Hepatocyte (in vitro differentiated cells): ENCODE measurements at regions not wholly inside any gene's neighbourhood (a gene's known extent, or its start where the extent isn't known, plus 50 kb on each side); places are given as distances from the start of the nearest gene placed in this dataset.

Experiments
- DNase-seq: peaks from one replicate; pipeline ENCODE4 v3.0.0-alpha.2; 2016; ENCODE audit warnings: low spot score
- H2AFZ ChIP-seq: fragments of 200-600 bp; sonication (generic); 2 replicates; pipeline ENCODE4 v1.6.0; 2016; ENCODE audit warnings: antibody characterized with exemption, mild to moderate bottlenecking
- H3K27ac ChIP-seq: fragments of 200-600 bp; sonication (generic); 2 replicates; pipeline ENCODE4 v1.5.1; 2016; ENCODE audit warnings: mild to moderate bottlenecking
- H3K27me3 ChIP-seq: fragments of 200-600 bp; sonication (generic); 2 replicates; pipeline ENCODE4 v1.6.1; 2016
- H3K36me3 ChIP-seq: fragments of 200-600 bp; sonication (generic); replicated peaks from 2 replicates; pipeline ENCODE4 v1.5.1; 2016; ENCODE audit warnings: low read depth; ENCODE audit not compliant: insufficient read depth
- H3K4me1 ChIP-seq: fragments of 200-600 bp; sonication (generic); 2 replicates; pipeline ENCODE4 v1.5.1; 2016; ENCODE audit warnings: mild to moderate bottlenecking, moderate library complexity; ENCODE audit not compliant: insufficient read depth
- H3K4me2 ChIP-seq: fragments of 200-600 bp; sonication (generic); 2 replicates; pipeline ENCODE4 v1.6.0; 2016
- H3K4me3 ChIP-seq: fragments of 200-600 bp; sonication (generic); 2 replicates; pipeline ENCODE4 v1.5.1; 2016; ENCODE audit warnings: mild to moderate bottlenecking
- H3K79me2 ChIP-seq: fragments of 200-600 bp; sonication (generic); 2 replicates; pipeline ENCODE4 v1.6.0; 2017; ENCODE audit warnings: mild to moderate bottlenecking
- H3K9me2 ChIP-seq: fragments of 200-600 bp; sonication (generic); replicated peaks from 2 replicates; pipeline ENCODE4 v1.6.0; 2017; ENCODE audit warnings: mild to moderate bottlenecking; ENCODE audit not compliant: insufficient read depth
- H3K9me3 ChIP-seq: fragments of 200-600 bp; sonication (generic); 2 replicates; pipeline ENCODE4 v1.5.1; 2016; ENCODE audit warnings: low read depth, mild to moderate bottlenecking
- H4K20me1 ChIP-seq: fragments of 200-600 bp; sonication (generic); 2 replicates; pipeline ENCODE4 v1.6.0; 2016; ENCODE audit warnings: mild to moderate bottlenecking; ENCODE audit not compliant: insufficient read depth, poor library complexity, severe bottlenecking
- CTCF ChIP-seq: fragments of 200-600 bp; sonication (generic); IDR thresholded peaks from 2 replicates; pipeline ENCODE4 v1.5.1; 2016; ENCODE audit warnings: antibody characterized with exemption, mild to moderate bottlenecking; ENCODE audit not compliant: poor library complexity
- EZH2 ChIP-seq: fragments of 200-600 bp; sonication (generic); IDR thresholded peaks from 2 replicates; pipeline ENCODE4 v1.6.1; 2016; ENCODE audit warnings: antibody characterized with exemption, mild to moderate bottlenecking, borderline replicate concordance
- EZH2phosphoT487 ChIP-seq: fragments of 200-600 bp; sonication (generic); IDR thresholded peaks from one replicate; pipeline ENCODE4 v1.6.1; 2018; ENCODE audit warnings: antibody characterized with exemption, mild to moderate bottlenecking, low read depth, moderate library complexity; ENCODE audit not compliant: unreplicated experiment, severe bottlenecking
- WGBS: methylation state at CpG from one replicate; pipeline ENCODE4 v1.1.6; 2016; ENCODE audit warnings: low lambda C conversion rate; ENCODE audit errors: missing lambda C conversion rate; 5-methylcytosine and 5-hydroxymethylcytosine counted together

GRCh38 chr2:3944071-3944470 is 240.7 kb downstream of the DCDC2C start:
- Histone ChIP-seq H2AFZ (no peak overlapping the region), H3K4me2 (no peak overlapping the region), H3K4me3 (no peak overlapping the region), H3K79me2 (no peaks in the 10 kb centered on the region), H3K27ac (no peak overlapping the region), H3K36me3 (no peaks in the 10 kb centered on the region), H3K9me2 (no peaks in the 10 kb centered on the region), H3K9me3 (no peaks in the 10 kb centered on the region), H4K20me1 (no peaks in the 10 kb centered on the region), H3K27me3 (no peaks in the 10 kb centered on the region), H3K4me1 (no peaks in the 10 kb centered on the region)
- 86% methylated on average over 4 of the region's 4 CpGs for WGBS
- TF ChIP-seq EZH2phosphoT487 (no peak), EZH2 (no peak), CTCF (no peak)
- no peak for DNase-seq

- no peak overlapping the region for H3K27ac ChIP-seq
- H3K4me1 ChIP-seq: no peaks in the 10 kb centered on the region
- 86% methylated on average over 3 of the region's 3 CpGs for WGBS
- no peaks in the 10 kb centered on the region for H4K20me1 ChIP-seq
- H3K9me3 ChIP-seq: no peaks in the 10 kb centered on the region
- H3K36me3 ChIP-seq: no peaks in the 10 kb centered on the region
- no peaks in the 10 kb centered on the region for H3K27me3 ChIP-seq
- no peak for DNase-seq
- H3K9me2 ChIP-seq: no peaks in the 10 kb centered on the region
- H3K4me2 ChIP-seq: no peak overlapping the region
- no peak overlapping the region for H3K4me3 ChIP-seq
- TF ChIP-seq EZH2phosphoT487 (no peak), CTCF (no peak), EZH2 (no peak)
- H2AFZ ChIP-seq: no peak overlapping the region
- no peaks in the 10 kb centered on the region for H3K79me2 ChIP-seq
These were observed 241.5 kb downstream of the DCDC2C start for GRCh38 chr2:3944841-3945240.

GRCh38 chr2:3948191-3948590 is 244.8 kb downstream of the DCDC2C start:
- Histone ChIP-seq H3K9me3 (no peaks in the 10 kb centered on the region), H2AFZ (no peak overlapping the region), H3K27me3 (no peaks in the 10 kb centered on the region), H3K79me2 (no peaks in the 10 kb centered on the region), H4K20me1 (no peaks in the 10 kb centered on the region), H3K27ac (no peak overlapping the region), H3K36me3 (no peaks in the 10 kb centered on the region), H3K4me1 (no peaks in the 10 kb centered on the region), H3K9me2 (no peaks in the 10 kb centered on the region), H3K4me2 (no peak overlapping the region), H3K4me3 (no peak overlapping the region)
- TF ChIP-seq EZH2phosphoT487 (no peak), EZH2 (no peak), CTCF (no peak)
- WGBS: 55% methylated on average over 7 of the region's 7 CpGs
- DNase-seq: no peak
